Activated CD4-positive, alpha-beta T cell treated with anti-CD3 and anti-CD28 coated beads, Interleukin-2, amount 50 U/mL, for 24 hours (primary cell): ENCODE measurements at regions not wholly inside any gene's neighbourhood (a gene's known extent, or its start where the extent isn't known, plus 50 kb on each side); places are given as distances from the start of the nearest gene placed in this dataset.
"Not testable (repeated sequence)": the region's sequence is repeated elsewhere in the genome, so short reads cannot be mapped to it uniquely, and the experiment has no call there.

ENCODE experiments used
- DNase-seq, 2 donors: peaks; one replicate each; pipeline ENCODE4 v3.0.0-alpha.2; 2020; ENCODE audit warnings: low read depth in 1 of 2, low spot score in 1 of 2

DNA sequence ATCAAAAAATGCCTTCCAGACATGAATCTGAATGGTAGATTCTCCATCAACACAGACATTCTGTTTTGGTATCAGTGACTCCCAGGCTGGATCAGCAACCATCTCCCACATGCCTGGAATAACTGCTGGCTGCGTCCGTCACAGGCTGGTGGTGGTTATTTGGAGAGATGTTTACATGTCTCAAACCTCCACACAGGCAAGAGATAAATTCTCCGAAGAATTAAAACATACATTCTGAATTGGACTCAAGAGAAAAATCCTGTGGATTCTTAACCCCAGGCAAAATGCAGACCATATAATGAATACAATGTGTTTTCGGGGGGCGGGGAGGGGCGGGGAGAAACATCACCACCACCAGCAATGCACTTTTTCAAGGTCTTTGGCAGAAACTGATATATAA lies 108.2 kb downstream of the THBS2 start:
- DNase-seq: no peak

DNA sequence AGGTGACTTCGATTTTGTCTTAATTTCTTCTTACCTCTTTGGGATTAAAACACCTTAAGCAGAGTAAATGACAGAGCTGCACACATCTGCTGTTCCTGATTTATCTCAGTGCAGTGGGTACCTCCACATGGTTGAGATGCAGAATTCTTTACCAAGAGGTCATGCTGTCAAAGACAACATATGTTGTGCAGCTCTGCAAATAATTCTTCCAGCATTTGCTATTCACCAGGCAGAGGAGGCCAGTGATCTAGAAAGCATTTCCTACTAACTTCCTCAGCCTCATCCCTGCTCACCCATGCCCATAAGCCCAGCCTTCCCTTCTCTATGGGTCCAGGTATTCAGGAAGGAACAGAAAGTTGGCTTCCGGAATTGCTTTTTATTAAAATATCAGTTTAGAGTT lies 109.3 kb downstream of the THBS2 start:
- no peak for DNase-seq

GRCh38 chr6:169142538-169142844 lies 111.2 kb downstream of the THBS2 start:
- DNase-seq: no peak

DNA sequence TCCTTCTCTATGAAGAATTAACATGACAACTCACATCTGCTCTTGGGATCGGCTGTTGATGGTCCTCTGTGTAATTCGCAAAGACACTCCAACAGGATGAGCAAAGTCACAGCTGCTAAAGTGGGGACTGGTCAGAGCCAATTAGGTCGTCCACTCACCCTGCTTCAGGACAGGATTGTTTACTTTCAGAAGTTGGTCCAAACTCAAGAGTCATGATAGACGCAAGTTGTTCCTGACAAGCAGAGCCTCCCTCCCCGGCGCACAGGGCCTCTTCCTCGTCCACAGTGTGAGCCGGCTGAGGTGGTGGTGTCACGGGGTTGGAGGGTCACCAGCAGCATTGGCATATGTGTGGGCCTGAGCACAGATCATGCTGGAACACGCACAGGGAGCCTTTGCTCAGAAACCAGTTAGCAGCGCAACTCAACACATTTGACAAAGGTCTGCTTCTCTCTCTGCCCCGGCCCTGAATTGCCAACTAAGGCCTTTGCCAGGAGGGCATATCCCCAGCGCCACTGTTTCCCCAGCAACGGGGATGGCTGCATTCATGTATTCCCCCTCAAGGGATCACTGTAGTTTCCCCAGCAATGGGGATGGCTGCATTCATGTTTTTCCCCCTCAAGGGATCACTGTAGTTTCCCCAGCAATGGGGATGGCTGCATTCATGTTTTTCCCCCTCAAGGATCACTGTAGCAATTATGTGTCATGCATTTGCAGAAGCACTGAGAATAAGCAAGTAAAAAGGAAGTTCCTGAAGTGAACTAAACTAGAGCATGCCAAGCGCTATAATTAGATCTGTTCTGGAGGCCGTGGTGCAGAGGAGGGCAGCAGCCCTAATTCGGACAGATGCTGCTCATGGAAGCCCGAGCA lies 111.7 kb downstream of the THBS2 start:
- DNase-seq: no peak

- no peak for DNase-seq
These were observed 112.6 kb downstream of the THBS2 start for GRCh38 chr6:169140986-169141495.

DNA sequence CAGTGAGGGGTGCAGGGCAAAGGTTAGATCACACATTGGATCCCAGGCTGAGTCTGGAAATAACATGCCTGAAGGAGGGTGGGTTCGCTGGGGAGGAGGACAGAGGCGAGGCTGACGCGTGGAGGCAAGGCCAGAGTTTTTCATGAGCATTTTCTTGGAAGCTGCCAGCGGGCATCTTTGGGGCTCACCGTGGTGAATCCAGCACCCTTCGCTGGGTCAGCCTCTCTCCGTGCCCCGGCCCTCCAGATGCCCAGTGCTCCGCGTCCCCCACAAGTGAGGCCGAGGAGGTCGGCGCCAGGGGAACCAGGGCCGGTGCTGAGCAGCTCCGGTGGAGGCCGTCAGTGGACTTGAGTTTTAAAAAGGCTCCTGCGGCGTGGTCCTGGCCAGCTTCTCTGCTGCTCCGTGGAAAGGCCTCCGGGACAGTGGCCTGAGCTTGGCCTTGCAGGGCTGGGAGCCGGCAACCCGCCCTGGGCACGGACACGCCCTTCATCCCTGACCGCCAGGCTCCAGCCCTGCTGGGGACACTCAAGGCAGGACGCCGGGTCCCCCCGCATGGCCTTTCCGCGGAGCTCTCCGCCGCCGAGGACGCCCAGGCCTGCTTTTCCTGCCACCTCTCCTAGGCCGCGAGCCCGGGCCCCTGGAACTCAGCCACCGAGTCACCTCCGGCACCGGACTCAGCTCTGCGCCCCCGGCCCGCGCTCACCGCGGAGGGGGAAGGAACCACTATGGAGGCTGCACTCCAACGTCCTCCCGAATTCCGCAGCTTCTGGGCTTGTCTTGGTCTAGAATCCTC lies 114.3 kb downstream of the THBS2 start:
- DNase-seq: no peak

GRCh38 chr6:169132352-169132940 lies 121.2 kb downstream of the THBS2 start:
- no peak for DNase-seq

GRCh38 chr6:169131390-169131789 lies 122.3 kb downstream of the THBS2 start:
- no peak for DNase-seq

GRCh38 chr6:169130113-169130512 lies 123.5 kb downstream of the THBS2 start:
- no peak for DNase-seq

DNA sequence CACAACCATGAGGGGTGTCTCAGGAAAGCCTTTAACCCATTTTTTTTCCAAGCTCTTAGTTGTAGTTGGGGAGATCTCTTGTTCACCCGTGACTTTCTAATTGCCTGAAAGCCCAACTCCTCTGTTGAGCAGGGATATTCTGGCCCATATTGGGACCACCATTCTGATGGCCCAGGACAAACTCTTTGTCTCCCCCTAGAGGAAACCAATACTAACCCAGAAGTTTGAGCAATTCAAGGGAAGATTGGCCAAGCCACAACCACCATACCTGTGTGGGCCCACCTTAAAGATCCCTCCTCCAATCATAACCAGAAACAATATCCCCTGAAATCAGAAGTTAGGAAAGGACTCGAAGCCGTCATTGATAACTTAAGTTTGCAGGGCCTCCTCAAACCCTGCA lies 132.6 kb downstream of the THBS2 start:
- no peak for DNase-seq

DNA sequence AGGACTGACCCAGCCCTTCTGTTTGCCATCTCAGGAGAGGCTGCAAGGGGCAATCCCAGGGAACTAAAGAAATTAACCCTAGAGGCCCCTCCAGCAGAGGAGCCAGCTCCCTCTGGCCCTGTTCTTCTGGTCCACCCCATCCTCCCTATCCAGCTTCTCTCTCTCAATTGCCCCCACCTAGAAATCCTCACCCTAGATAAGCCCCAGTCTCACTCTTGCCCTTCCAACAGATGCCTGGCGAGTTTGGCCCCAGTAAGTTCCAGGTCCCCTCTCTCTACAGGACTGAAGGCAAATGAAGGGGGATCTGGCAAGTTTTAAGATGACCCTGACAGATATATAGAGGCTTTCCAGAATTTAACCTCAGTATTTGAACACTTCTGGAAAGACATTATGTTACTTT lies 134.0 kb downstream of the THBS2 start:
- no peak for DNase-seq

- DNase-seq: no peak
These were observed 135.3 kb downstream of the THBS2 start for GRCh38 chr6:169118346-169118830.

DNA sequence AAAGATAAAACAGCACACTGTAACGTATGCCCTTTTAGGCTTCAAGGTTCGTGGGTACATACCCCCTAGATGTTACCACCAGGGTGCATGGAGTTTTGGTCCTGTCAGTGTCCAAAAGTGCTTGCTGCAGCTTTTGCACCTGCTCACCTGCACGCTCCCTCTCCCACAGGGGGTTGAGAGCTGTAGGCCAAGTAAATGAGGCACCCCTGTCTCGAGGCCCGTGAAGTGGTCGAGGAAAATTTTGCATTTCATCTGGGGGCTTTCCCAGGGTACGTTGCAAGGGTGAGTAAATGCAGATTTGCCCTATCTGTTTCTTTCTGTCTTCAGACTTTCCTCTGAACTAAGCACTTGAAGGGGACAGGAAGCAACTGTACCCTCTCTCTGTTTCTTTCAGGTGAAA lies 136.0 kb downstream of the THBS2 start:
- no peak for DNase-seq

DNA sequence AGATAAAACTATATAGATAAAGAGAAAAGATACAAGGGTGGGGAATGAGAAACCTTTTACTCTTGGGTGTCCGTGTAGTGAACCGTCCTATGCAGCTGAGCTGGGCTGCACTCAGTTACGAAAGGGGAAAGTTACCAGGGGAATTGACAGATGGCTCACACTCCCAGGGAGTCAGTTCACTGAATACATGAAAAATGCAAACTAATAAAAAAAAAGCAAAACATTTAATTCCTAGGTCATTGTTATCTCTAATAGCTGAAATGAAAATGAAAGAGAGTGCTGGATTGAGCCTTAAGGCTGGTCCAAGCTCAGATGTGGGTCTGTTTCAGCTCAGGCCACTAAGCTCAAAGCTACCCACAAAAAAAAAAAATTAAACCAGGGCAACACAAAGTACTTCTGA lies 138.0 kb downstream of the THBS2 start:
- DNase-seq: no peak

GRCh38 chr6:169114632-169115031 lies 139.0 kb downstream of the THBS2 start:
- DNase-seq: not testable (repeated sequence)

DNA sequence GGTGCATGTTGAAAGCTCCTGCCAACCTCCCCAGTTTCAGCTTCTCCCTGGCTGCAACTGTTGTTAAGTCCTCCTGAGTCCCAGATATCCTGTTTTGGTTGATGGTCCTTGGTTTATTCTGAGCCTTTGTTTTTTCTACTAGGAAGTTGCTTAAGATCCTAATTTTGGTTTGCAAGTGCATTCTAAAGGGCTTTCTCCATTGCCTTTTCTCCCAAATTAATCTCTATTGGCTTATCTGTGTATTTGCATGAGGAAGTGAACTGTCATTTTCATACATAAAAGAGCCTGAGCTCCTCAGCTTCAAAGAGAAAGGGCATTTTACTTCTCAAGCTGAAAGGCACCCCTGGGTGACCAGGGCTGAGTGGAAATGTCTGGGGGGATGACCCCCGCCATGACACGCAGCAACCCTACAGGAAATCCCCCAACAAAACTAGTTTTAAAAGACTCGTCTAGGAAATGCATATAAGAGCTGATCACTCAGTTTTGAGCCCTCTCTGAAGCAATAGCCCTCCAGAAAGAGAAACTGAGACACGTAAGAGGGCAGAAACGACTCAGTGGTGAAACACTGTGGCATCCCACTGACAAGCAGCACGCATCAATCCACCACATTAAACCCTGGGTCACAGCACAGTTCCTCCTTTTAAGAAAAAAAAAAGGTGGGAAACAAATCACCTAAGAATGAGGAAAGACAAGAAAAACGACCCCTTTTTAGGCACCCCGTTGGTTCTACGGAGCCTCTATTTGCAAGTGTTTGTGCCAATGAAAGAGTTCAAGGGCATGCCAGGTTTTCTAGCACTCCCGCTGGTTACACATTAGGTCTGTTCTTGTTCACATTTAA lies 140.9 kb downstream of the THBS2 start:
- no peak for DNase-seq

GRCh38 chr6:169111203-169111602 lies 142.4 kb downstream of the THBS2 start:
- no peak for DNase-seq

DNA sequence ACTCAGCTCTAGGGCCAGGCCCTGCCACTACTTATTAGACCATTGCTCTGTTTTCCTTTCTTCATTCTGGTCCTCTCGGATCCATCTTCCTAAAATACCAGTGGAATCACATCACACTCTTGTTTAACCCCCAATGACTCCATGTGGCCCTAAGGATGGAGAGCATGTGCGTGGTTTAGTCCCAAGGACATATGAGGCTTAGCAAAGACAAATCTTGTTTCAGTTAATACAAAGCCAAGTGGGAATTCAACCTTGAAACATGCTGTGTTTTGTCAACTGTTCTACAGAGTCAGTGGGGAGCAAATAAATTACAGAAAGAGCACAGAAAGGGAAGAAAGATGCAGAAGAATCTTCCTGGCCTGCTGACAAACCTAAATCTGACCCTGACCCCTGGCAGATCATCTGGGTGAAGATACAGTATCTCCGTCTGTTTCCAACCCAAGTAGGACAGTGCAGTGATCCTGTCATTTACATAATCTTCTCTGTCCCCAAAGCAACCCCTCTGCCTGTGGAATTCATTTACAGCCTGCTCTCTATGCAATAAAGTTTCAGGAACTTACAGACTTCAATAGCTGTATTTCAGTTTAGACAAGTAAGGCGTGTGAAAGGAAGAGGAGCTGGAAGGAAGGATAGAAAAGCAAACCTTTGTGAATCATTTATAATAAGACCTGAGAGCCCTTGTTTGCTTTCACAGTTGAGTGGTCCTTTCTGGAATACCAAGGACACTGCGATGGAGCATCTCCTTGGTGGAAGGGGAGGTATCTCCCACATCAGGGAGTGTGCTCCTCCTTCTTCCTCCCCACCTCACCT lies 144.0 kb downstream of the THBS2 start:
- no peak for DNase-seq

DNA sequence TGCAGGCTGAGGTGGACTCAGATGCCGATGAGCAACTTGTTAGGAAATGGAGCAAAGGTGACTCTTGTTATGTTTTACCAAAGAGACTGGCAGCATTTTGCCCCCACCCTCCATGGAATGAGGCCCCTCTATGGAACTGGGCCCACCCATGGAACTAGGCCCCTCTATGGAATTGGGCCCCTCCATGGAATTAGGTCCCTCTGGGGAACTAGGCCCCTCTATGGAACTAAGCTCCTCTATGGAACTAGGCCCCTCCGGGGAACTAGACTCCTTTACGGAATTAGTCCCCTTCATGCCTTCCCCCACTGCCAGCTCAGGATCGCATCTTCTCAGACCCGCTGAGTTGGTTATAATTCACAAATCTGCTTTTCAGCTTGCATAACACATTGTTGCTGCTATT lies 144.9 kb downstream of the THBS2 start:
- DNase-seq: no peak

DNA sequence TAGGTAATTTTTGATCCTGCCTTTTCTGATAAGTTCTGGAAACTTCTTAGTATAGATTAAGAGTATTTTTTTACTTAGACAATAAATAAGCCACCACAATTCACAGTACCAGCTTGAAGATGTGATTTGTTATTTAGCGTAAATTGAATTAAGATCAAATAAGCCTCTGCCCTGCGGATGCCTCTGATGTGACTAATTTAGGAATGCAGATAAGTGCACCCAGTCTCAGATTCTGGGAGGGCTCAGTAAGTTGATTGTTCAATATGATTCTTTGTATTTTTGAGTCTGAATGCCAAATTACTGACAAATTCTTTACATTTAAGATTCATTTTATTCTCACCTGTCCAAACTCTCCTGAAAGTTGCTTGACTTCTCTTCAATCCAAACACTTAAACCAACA lies 147.5 kb downstream of the THBS2 start:
- DNase-seq: no peak
